GM10248 (cell line): ENCODE measurements at regions not wholly inside any gene's neighbourhood (a gene's known extent, or its start where the extent isn't known, plus 50 kb on each side); places are given as distances from the start of the nearest gene placed in this dataset.

Source experiments
- CTCF ChIA-PET: fragments of 300-600 bp; sonication (Branson Sonifier 250); formaldehyde crosslinking; extraction: SDS; loops from one replicate; lab custom pipeline; 2021; ENCODE audit warnings: antibody characterized with exemption; lab: Yijun Ruan, JAX
- POLR2A ChIA-PET: fragments of 350-650 bp; sonication (Branson Sonifier 250); formaldehyde crosslinking; extraction: SDS; loops from one replicate; lab custom pipeline; 2020; ENCODE audit warnings: antibody characterized with exemption; lab: Yijun Ruan, JAX
- DNase-seq: peaks from one replicate; pipeline ENCODE4 v3.0.0; 2012; ENCODE audit errors: extremely low spot score
- TF ChIP-seq, protein P1 (sequence below): IDR thresholded peaks from 2 replicates; pipeline ENCODE4 v1.5.1; 2012; ENCODE audit warnings: mild to moderate bottlenecking, low read depth; ENCODE audit errors: extremely low read depth, missing control alignments, control extremely low read depth

DNA sequence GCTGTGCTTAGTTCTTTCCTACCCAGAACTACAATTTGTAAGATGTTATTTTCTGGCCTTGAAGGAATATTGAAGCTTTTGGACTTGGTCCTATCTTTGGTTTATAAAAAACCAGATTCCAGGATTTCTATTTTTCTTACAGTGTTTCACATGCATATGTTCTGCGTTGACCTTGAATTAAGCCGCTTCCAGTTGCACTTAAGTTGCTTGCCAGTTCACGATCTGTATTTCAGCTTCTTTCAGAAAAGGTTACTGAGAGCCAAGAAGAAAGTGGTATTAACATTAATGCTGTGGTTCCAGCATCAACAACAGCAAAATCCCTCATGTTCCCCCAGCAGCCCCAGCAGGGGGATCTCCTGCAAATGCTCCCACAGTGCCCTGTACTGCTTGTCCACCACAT is 156.4 kb upstream of the ADAMTS16 start:
- TF ChIP-seq, protein P1, sequence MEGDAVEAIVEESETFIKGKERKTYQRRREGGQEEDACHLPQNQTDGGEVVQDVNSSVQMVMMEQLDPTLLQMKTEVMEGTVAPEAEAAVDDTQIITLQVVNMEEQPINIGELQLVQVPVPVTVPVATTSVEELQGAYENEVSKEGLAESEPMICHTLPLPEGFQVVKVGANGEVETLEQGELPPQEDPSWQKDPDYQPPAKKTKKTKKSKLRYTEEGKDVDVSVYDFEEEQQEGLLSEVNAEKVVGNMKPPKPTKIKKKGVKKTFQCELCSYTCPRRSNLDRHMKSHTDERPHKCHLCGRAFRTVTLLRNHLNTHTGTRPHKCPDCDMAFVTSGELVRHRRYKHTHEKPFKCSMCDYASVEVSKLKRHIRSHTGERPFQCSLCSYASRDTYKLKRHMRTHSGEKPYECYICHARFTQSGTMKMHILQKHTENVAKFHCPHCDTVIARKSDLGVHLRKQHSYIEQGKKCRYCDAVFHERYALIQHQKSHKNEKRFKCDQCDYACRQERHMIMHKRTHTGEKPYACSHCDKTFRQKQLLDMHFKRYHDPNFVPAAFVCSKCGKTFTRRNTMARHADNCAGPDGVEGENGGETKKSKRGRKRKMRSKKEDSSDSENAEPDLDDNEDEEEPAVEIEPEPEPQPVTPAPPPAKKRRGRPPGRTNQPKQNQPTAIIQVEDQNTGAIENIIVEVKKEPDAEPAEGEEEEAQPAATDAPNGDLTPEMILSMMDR = no peak
- no peak for DNase-seq
- CTCF ChIA-PET = interaction anchor here (1.5 kb wide), 1 partner anchor 36 kb away, joined by 3 read pairs; no protein-coding TSS in a partner anchor
- POLR2A ChIA-PET = no interaction called here

DNA sequence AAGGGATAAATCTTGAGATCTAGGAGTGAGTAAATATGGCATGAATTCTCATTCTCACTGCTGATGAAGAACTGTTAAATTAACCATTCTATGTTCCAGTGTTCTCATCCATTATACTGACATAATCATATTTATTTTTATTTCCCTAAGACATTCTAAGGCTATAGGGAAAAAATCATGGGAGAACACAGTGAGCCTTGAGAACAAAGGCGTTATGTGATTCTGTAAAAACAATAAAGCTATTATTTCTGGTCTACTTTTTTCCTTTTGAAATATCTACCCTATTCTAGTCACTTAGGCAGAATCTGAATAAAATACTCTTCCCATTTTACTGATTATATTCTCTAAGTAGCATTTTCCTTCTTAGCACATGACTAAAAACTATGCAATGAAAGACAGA is 155.7 kb upstream of the ADAMTS16 start:
- POLR2A ChIA-PET = no interaction called here
- DNase-seq = no peak
- TF ChIP-seq, protein P1 = no peak
- CTCF ChIA-PET = no interaction called here

DNA sequence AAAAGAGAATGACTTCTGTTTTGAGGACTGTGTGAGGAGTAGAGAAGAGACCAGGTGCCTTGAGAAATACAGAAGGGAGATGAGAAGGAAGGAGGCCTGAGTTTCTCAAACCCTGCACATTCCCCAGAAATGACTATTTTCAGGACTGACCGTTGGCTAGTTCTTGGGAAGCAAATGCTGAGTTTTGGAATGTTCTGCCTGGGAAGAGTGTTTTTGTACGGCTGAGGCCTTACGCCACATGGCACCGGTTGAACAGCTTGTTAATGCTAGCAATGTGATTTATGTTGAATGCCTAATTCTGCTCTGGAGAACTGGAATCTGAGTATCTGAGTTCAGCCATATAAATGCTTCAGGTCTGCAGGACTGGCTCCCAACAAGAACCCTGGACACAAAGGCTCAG is 152.7 kb upstream of the ADAMTS16 start:
- CTCF ChIA-PET = interaction anchor here (0.7 to 1.6 kb wide), 2 partner anchors 9 to 46 kb away, joined by 3 to 4 read pairs; no protein-coding TSS in a partner anchor
- POLR2A ChIA-PET = no interaction called here
- TF ChIP-seq, protein P1 = no peak
- no peak for DNase-seq

DNA sequence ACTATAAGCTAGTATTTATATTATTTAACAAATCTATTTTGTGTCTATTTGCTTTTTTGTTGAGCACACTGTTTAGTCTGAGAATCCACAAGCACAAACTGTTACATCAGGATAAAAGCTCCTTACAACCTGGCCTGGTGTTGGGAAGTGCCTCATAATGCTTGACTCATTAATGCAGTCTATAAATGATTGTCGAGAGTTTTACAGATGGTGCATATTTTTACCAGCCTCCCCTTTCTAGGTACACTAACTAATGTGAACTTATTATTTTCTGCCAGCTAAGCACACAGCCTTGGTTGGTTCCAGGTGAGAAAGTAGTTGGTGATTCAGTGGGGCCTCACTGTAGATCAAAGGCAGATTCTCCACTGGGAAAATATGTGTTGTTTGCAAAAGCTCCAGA is 151.0 kb upstream of the ADAMTS16 start:
- TF ChIP-seq, protein P1 = no peak
- DNase-seq = no peak
- ChIA-PET CTCF (interaction anchor here (1.1 to 3.6 kb wide), 3 partner anchors 17 to 47 kb away, joined by 4 to 10 read pairs (median 4); no protein-coding TSS in a partner anchor), POLR2A (no interaction called here)

DNA sequence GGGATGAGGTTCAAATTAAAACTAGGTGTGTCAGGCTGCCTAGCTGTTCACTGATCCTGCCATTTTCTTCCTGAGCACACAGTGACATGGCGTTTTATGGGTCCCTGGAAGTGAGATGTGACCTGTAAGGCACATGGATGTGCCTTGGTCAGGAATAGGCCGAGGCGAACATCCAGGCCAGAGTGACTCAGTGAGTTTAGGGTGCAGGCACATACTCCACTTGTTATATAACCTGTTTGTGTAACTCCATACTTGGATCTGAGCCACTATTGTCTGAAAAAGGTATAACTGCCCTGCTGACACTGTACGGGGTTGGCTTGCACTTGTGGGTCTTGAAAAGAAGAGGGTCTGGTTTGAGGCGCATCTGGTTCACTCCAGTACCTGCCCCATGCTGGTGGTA is 150.1 kb upstream of the ADAMTS16 start:
- TF ChIP-seq, protein P1 = no peak
- POLR2A ChIA-PET = no interaction called here
- CTCF ChIA-PET = interaction anchor here (3.6 kb wide), 1 partner anchor 18 kb away, joined by 10 read pairs; no protein-coding TSS in a partner anchor
- DNase-seq = no peak

DNA sequence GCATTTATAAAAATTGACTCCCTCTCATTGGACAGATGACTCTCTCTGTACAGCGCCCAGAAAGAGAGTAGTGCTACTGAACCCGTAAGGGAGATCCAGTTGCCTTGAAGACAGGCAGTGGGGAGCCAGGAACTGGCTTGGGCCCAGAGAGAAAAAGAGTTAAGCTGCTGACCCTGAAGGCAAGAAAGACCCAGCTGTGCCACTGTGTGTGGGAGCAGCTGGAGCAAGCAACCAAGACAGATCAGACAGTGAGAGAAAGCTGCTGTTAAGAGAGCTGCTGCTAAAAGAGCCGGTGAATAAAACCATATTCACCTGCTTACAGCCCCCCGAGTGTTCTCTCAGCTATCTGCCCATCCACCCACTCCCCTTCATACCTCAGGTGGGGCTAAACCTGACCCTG is 149.7 kb upstream of the ADAMTS16 start:
- ChIA-PET POLR2A (no interaction called here), CTCF (interaction anchor here (0.8 to 3.6 kb wide), 2 partner anchors 19 to 49 kb away, joined by 3 to 10 read pairs; no protein-coding TSS in a partner anchor)
- TF ChIP-seq, protein P1 = no peak
- no peak for DNase-seq

DNA sequence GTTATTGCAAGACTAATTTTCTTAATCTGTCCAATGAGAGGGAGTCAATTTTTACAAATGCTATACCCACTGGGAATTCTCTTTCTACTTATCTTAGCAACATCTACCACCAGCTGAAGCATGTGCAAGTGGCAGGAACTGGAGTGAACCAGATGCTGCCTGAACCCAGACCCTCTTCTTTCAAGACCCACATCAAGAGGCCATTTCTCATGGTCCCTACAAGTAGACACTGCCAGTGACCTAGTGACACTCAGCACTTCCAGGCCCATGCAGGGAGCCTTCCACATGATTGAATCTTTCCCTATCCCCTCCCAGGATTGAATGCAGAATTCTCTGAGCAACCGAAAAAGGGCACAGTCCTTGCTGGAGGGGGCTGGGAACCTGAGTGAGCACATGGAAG is 148.2 kb upstream of the ADAMTS16 start:
- CTCF ChIA-PET = interaction anchor here (0.7 kb wide), 1 partner anchor 1095 kb away, joined by 3 read pairs; no protein-coding TSS in a partner anchor
- no peak for DNase-seq
- POLR2A ChIA-PET = no interaction called here
- TF ChIP-seq, protein P1 = no peak
